ENCODE measurements at regions not wholly inside any gene's neighbourhood (a gene's known extent, or its start where the extent isn't known, plus 50 kb on each side); places are given as distances from the start of the nearest gene placed in this dataset.

- Histone ChIP-seq H3K9me3 (ENCODE audit: low read depth) (no peaks in the 10 kb centered on the region), H4K20me1 (ENCODE audit: low read depth) (no peaks in the 10 kb centered on the region), H2AFZ (replicated peaks) (no peak overlapping the region), H3K27ac (no peak overlapping the region), H3K27me3 (no peaks in the 10 kb centered on the region), H3K9ac (no peak overlapping the region), H3K4me3 (no peak overlapping the region), H3F3A (ENCODE audit: low read depth) (no peaks in the 10 kb centered on the region), H3K4me2 (no peak overlapping the region), H3K79me2 (ENCODE audit: low read depth) (no peaks in the 10 kb centered on the region), H3K36me3 (no peaks in the 10 kb centered on the region), H3K4me1 (no peaks in the 10 kb centered on the region)
- peaks cover 6% of the 10 kb centered on the region for H3K27me3 Mint-ChIP-seq (ENCODE audit: insufficient read depth, low read depth)
- peaks cover 4% of the 10 kb centered on the region for H3K4me1 Mint-ChIP-seq
- H3K4me3 Mint-ChIP-seq, result no peak overlapping the region
- peaks cover 7% of the 10 kb centered on the region for H3K9me3 Mint-ChIP-seq
- TF ChIP-seq EZH2 (IDR thresholded peaks at IDR 0.05) (no peak), EZH2phosphoT487 (IDR thresholded peaks at IDR 0.05) (no peak), CTCF (IDR thresholded peaks at IDR 0.05) (no peak)
- no peaks in the 10 kb centered on the region for H3K36me3 Mint-ChIP-seq
- H3K27ac Mint-ChIP-seq, result no peak overlapping the region
- peak; percentile 24 for DNase-seq (ENCODE audit: low spot score)
Measured at GRCh38 chr14:99344051-99344758, 72.2 kb upstream of the BCL11B start.

- Histone ChIP-seq H3K27ac (no peak overlapping the region), H3K9ac (no peak overlapping the region), H2AFZ (replicated peaks) (no peak overlapping the region), H3K4me1 (no peaks in the 10 kb centered on the region), H3K36me3 (no peaks in the 10 kb centered on the region), H3K9me3 (ENCODE audit: low read depth) (no peaks in the 10 kb centered on the region), H3F3A (ENCODE audit: low read depth) (no peaks in the 10 kb centered on the region), H3K27me3 (no peaks in the 10 kb centered on the region), H4K20me1 (ENCODE audit: low read depth) (no peaks in the 10 kb centered on the region), H3K4me2 (no peak overlapping the region), H3K4me3 (no peak overlapping the region), H3K79me2 (ENCODE audit: low read depth) (no peaks in the 10 kb centered on the region)
- H3K9me3 Mint-ChIP-seq, result peaks cover 4% of the 10 kb centered on the region
- peaks cover 4% of the 10 kb centered on the region for H3K4me1 Mint-ChIP-seq
- H3K27me3 Mint-ChIP-seq (ENCODE audit: insufficient read depth, low read depth), result peaks cover 10% of the 10 kb centered on the region
- no peak for DNase-seq (ENCODE audit: low spot score)
- no peaks in the 10 kb centered on the region for H3K36me3 Mint-ChIP-seq
- H3K27ac Mint-ChIP-seq, result no peak overlapping the region
- TF ChIP-seq CTCF (IDR thresholded peaks at IDR 0.05) (no peak), EZH2phosphoT487 (IDR thresholded peaks at IDR 0.05) (no peak), EZH2 (IDR thresholded peaks at IDR 0.05) (no peak)
- H3K4me3 Mint-ChIP-seq, result no peak overlapping the region
Measured at GRCh38 chr14:99342906-99343305, 70.9 kb upstream of the BCL11B start.

- H3K36me3 Mint-ChIP-seq, result no peaks in the 10 kb centered on the region
- no peak for TF ChIP-seq CTCF (IDR thresholded peaks at IDR 0.05)
- TF ChIP-seq EZH2phosphoT487 (IDR thresholded peaks at IDR 0.05), result no peak
- no peak for TF ChIP-seq EZH2 (IDR thresholded peaks at IDR 0.05)
- H3K4me1 Mint-ChIP-seq, result peaks cover 4% of the 10 kb centered on the region
- Histone ChIP-seq H3K4me1 (no peaks in the 10 kb centered on the region), H3K4me2 (no peak overlapping the region), H3K79me2 (ENCODE audit: low read depth) (no peaks in the 10 kb centered on the region), H3K9me3 (ENCODE audit: low read depth) (no peaks in the 10 kb centered on the region), H4K20me1 (ENCODE audit: low read depth) (no peaks in the 10 kb centered on the region), H3K4me3 (no peak overlapping the region), H3K27ac (no peak overlapping the region), H2AFZ (replicated peaks) (no peak overlapping the region), H3K36me3 (no peaks in the 10 kb centered on the region), H3K9ac (no peak overlapping the region), H3F3A (ENCODE audit: low read depth) (no peaks in the 10 kb centered on the region), H3K27me3 (no peaks in the 10 kb centered on the region)
- no peak overlapping the region for H3K4me3 Mint-ChIP-seq
- no peak overlapping the region for H3K27ac Mint-ChIP-seq
- peaks cover 10% of the 10 kb centered on the region for H3K27me3 Mint-ChIP-seq (ENCODE audit: insufficient read depth, low read depth)
- no peak for DNase-seq (ENCODE audit: low spot score)
- H3K9me3 Mint-ChIP-seq, result no peaks in the 10 kb centered on the region
Measured at GRCh38 chr14:99342204-99342603, 70.2 kb upstream of the BCL11B start.

All from neural progenitor cell (in vitro differentiated cells).